GM18511 (cell line): ENCODE measurements at regions not wholly inside any gene's neighbourhood (a gene's known extent, or its start where the extent isn't known, plus 50 kb on each side); places are given as distances from the start of the nearest gene placed in this dataset.
A peak's percentile ranks its signal among the peaks of the same experiment; 100 is the strongest.

Experiments
- ATAC-seq: cut with Tn5 transposase; IDR thresholded peaks from one replicate; pipeline ENCODE4 v1.9.1; 2021; ENCODE audit warnings: mild to moderate bottlenecking, moderate library complexity; ENCODE audit not compliant: unreplicated experiment

DNA sequence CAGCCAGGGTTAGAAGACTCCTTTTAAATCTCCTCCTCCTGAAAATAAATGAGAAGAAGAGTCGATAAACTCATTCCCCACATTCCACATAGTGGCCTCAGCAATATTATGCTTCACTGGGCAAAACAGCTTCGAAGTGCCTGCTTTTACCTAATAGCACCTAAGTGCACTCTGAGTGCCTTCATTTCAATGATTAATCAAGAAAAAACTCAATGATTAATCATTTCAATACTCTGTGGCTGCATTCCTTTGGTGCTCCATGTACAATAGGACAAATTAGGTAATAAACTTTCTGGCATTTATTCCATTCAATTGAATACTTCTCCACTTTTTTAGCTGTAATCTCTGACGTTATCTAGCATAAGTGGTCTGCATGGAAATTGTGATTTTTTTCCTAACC is 174.6 kb downstream of the CCDC71L start:
- ATAC-seq, result no peak

DNA sequence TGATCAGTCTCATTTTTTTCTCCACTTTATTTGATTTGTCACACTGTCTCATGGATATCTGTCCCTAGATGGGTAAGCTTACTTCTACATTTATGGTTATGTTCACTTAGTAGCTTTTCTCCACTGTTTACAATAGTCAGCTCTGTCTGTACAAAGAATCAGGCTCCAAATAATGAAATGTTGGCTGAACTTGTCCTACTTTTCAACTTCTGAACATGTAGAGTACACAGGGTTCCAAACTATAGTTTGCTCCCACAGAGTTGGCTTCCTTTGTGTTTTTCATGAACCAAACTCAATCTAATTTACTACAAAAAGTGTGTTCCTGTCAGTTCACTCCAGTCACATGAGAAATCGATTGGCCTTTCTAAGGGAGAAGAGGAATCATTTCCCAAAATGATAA is 175.0 kb downstream of the CCDC71L start:
- no peak for ATAC-seq

DNA sequence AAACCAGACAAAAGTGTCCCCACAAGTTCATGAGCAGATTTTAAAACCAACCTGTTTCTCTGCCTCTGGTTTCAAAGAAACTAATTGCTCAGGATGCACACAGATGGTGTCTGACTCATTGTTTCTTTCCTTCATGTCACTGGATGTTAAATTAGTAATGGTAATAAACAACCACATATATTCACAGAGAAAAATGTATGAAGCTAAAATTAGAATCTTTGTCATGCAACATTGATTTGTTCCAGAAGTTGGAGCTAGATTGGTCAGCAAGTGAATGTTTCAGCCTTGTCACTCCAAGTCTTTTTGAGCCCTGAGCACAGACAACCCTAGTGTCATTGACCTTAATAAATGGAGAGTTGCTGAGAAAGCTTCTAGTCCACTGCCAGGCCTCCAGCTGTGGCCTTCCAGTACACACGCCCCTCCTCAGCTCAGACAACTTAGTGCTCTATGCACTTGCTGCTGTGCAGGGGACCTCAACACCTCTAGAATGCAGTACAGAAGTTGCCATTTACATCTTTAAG is 175.9 kb downstream of the CCDC71L start:
- ATAC-seq, result peak; percentile 45

DNA sequence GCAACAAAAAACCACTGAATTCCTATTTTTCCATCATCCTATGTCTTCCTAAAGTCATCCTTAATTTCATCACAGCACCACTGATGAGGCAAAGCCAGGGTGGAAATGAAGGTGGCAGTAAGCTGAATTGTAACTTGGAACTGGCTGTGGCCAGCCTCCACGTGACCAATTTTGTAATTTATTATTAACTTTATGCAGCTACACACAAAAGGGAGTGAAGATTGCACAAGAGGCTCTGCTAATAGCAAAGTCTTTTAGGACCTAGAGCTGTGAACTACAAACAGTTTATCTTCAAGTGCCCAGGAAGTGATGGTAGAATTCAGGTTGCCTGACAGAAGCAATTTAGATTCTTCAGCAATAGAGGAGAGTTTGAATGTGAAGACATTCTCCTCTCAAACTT is 176.4 kb downstream of the CCDC71L start:
- peak; percentile 41 for ATAC-seq

DNA sequence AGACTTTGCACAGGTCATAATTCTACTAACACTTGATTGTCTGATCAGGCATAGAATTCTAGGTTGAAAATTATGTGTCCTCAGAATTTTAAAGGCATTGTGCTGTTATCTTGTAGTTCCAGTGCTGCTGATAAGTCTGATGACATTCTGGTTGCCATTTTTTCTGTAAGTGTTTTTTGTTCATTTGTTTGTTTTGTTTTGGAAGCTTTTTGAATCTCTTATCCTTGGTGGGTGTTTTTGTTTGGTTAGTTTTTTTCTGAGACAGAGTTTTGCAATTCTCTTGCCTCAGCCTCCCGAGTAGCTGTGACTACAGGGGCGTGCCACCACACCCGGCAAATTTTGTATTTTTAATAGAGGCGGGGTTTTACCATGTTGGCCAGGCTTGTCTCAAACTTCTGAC is 178.9 kb downstream of the CCDC71L start:
- ATAC-seq, result no peak

DNA sequence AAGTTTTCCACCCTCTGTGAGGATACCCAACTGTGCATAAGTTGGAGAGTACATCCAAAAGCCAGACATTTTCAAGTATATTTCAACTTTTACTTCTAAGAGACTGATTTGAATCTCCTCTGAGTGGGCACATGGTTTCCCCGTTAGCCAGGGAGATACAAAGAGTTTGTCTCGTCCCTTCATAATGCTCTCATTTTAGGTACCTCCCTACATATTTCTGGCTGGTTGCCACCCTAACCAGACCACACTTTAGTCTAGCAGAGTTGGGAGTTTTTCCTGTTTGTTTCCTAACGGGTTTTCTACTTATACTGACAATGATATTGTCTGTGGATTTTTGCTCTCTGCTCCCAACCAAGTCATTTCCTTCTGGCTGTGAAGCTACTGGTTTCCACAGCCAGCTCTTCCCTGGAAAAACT is 180.3 kb downstream of the CCDC71L start:
- ATAC-seq, result no peak

DNA sequence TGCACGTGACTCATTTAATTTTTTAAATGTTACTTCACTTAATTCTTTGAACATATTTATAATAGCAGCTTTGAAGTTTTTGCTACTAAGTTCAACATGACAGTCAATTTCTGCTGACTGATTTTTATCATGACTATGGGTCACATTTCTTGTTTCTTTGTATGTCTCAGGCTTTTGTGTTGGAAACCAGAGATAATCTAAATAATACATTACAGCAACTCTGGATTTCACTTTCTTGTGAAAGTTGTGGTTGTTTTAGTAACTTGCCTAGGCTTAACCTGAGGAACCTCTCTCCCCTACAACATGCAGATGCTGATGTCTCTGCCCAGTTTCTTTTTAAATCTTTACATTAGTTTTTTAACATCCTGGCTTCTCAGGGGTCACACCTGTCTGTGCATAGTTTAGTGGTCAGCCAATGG is 180.8 kb downstream of the CCDC71L start:
- peak; percentile 67 for ATAC-seq

DNA sequence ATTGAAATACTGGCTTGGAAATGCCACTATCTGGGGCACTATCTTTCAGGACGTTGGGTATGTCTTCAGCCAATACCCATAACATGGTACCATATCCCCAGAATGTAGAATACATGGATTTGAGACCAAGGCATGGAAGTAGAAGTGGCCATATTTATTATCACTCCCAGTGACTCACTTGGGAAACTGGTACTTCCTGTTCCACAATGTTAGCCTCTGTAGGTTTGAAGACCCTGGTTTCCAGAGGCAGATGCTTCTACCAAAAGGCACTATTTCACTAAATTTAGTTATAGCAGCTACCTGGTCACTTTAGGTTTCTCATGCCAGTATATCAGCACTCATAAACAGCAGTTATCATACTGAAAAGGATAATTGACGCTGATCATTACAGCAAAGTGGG is 184.2 kb downstream of the CCDC71L start:
- no peak for ATAC-seq

DNA sequence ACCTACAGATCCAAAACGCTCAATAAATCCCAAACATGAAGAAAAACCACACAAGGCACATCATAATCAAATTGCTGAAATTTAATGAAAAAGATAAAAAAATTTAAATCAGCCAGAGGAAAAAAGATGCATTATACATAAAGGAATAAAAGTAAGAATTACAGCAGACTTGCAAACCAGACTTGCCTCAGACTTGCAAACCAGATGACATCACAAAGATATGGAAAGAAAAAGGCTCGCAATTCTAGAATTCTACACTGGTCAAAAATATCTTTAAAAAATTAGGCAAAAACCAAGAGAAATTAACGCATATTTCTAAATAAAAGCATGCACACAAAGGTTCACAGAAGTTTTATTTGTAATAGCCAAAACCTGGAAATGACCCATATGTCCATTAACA is 188.0 kb upstream of the NAMPT start:
- ATAC-seq, result no peak

DNA sequence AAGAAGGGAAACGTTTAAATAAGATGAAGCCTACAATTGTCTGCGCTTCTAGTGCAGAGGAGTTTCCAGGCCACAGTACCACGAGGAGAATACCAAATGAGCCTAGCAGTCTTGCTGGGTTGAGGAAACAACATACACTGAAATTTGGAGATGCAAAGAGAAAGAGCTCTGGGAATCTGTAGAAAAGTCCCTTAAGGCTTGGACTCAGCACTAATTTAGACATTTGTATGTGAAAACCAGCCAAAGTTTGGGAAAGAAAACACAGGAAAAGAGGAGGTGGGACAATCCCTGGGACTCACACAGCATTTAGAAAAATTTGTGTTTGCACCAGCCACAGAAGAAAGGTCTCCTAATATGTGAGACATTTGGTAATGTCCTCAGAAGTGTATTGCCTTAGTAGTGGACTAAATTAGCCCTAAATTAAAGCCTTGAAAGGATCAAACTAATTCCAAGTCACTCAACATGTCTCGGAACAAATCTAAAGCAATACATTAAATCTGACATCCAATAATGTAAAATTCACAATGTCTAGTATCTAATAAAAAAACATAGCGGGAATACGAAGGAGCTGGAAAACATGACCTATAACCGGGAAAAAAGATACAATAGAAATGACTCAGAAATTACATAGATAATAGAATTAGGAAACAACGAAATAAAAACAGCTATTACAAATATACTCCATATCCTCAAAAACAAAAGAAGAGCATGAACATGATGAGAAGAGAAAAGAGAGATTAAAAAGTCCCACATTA is 187.1 kb upstream of the NAMPT start:
- no peak for ATAC-seq

DNA sequence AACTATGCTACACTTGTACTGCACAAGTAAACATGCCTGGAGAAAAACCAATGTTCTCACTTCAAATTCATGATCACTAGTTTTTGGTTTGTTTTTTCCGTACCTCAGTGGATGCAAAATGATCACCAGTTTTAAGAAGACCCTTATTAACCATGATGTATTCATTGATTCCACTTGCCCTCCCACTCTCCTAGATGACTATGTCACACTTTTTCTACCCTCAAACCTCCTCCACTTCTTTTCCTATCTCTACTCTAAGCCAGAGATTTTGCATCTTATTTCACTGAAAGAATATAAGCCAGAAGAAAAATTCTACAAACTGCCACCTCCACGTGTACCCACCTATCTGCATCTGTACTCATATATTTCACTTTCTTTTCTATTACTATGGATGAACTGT is 186.2 kb upstream of the NAMPT start:
- ATAC-seq, result no peak

DNA sequence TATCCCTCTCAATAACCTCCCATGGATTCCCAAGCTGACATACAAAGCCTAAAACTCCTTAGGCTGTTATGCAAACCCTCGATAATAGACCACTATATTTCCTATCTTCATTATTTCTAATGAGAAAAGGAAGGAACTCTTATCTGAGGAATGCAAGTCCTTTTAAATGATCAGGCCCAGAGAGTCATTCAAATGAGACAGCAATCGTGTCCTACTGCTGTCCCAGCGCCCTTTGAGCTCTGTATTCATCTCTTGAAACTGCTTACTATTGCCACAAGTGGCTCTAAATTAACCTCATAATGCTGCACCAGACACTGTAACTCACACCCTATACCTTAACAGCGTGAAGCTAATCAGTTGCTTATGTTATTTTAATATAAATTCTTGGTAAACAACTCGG is 182.1 kb upstream of the NAMPT start:
- no peak for ATAC-seq

DNA sequence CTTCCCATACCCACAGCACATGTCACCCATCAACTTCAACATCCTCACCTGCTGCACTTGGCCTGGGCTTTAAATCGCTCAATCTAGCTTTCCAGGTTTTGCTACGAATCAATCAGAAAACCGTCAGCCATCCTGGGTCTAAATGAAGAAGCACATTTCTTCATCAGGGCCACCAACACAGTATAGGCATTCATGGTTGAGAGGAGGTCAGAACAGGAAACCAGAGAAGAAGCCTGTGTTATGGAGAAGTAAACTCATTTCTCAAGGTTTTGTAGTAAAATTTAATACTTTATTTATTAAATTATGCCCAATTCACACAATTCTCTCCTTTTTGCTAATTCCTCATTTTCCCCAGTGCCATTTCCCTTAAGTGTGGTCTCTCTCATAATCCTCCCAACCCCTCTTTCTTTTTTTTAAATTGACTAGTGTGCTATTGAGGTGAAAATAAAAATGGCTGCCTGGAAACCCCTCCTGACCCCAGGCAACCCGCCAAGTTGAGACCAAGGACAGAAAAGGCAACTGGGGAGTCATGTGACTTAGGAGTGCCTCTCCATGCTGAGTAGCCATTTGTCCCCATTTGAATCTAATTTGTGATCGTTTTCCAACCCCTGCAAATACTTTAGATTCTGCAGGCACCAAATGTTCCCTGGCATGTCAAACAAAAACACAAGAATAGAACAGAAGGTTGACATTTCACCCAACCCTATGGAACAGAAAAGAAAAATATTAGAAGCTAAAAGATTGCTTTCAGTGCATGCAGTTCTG is 181.1 kb upstream of the NAMPT start:
- no peak for ATAC-seq

DNA sequence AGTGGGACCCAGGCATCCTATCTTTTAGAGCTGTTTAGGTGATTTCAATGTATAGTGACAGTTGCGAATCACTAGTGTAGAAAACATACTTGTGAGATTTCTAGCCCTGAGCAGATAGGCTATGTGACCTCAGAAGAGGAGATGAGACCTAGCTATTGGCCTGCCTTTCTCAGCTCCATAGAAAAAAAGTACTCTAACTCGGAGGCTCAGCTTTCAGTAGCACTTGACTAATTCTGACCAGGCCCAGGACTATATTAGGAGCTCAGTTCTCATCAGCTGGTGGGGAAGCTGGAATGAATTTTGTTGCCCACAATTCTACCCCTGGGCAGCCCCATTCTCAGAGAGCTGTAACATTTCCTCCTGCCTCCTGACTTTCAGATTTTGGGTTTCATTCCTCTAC is 179.9 kb upstream of the NAMPT start:
- ATAC-seq, result no peak

DNA sequence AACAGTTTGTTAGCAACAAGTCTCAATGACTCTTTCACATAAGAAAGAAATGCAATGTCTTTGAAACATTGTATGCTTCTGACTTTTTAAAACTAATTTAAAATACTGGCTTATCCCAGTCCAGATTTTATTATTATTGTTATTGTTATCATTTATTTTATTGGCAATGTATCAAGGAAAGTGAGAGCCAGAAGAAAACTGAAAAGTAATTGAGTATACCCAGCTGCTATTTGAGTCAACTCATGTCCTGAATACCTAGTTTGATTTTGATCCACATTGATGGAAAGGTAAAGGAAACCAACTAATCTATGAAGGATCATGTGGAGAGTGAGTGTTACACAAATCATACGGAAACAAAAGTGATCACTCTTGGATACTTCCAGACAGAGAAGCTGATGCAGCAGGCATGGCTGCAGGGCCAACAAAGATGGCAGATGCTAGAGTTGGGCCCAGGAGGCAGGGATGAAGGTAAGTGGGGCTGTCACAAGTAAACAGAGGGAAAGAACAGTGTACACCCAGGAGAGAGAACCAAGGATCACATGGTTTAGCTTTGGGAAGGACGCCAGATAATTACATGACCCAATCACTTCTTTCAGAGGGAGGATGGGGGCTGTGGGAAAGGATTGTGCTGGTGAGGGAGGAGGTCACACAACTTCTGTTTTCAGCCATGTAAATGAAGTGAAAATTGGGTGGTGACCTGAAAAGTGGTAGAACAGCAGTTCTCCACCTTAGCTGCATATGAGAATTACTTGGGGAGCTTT is 179.2 kb upstream of the NAMPT start:
- no peak for ATAC-seq

DNA sequence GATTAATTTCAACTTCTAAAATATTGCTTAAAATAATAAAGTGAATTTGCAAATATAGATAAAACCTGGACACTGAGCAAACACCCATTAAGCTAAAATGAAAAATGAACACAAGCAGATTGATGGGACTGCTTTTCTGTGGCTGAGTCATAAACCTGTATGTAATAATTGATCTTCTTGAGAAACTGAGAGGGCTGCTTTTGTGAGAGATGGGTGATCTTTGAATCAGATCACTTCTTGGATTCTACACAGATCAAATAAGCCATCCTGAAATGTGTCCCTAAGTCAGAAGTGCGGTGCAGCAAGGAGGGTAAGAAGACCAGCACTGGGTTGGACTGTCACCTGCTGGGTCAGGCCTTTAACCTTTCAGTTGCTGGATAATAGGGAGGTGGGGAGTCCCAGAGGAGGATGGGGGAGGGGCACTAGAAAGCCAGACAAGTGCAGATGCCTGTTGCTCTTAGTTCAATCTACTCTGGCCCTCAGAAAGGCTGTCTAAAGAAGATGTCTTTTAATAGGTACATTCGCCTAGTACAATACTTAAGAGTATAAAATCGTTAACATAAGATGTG is 178.2 kb upstream of the NAMPT start:
- ATAC-seq, result no peak

DNA sequence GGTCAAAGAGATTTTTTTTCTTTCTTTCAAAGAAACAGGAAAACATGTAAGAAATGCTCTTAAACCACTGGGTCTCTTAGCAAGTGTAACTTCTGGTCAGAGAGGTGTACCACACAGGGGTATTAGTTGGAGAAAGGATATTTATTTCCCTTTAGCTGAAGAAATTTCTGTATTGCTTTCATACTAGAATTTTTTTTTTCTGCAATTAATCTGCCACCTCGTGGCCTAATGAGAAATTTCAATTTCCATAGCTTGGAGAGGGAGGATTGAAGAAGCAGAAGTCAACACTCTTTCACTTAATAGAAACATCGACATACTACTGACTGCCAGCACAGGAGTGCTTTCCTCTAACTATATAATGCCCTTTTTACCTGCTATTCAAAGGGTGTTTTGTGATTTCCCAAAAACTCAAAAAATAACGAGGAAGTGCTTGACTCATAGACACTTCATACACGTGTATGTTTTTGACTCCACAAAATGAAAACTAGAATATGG is 177.6 kb upstream of the NAMPT start:
- ATAC-seq, result no peak

DNA sequence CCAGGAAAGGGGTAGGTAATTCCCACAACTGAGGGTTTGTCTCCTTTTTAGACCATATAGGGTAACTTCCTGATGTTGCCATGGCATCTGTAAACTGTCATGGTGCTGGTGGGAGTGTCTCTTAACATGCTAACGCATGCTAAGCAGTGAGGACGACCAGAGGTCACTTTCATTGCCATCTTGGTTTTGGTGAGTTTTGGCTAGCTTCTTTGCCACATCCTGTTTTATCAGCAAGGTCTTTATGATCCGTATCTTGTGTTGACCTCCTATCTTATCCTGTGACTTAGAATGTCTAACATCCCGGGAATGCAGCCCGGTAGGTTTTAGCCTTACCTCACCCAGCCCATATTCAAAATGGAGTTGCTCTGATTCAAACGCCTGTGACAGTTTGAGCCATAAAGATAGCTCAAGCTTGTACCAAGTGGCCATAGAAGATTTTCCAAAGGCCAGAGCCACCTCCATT is 176.0 kb upstream of the NAMPT start:
- ATAC-seq, result no peak

DNA sequence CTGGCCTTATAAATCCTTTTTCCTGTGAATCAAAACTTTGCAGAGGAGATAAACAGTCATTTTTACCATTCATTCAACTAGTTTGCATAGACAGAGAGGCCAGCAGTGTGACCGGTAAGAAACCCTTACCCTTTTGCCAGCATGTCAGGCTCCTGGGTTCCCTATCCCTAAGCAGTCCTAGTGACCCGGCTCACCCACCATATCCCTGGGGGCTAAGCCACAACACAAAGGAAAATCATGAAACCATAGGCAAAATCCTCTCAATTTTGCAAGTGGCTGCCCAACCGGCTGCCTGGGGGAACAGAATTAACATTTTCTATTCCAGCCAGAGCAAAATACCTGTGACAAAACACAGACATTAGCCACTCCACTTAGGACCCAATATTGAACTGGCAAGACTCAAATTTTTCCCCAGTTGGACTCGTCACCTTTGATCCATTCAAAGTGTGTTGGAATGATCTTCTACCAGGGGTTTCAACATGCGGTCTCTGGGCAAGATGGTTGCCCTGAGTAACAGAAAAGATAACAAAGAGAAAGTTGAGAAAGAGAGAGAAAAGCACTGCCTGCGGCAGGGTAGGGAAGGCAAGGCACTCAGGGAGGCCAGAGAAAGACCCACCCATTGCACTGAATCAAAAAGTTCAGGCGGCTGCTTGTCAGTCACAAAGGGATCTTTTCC is 174.8 kb upstream of the NAMPT start:
- ATAC-seq, result no peak

DNA sequence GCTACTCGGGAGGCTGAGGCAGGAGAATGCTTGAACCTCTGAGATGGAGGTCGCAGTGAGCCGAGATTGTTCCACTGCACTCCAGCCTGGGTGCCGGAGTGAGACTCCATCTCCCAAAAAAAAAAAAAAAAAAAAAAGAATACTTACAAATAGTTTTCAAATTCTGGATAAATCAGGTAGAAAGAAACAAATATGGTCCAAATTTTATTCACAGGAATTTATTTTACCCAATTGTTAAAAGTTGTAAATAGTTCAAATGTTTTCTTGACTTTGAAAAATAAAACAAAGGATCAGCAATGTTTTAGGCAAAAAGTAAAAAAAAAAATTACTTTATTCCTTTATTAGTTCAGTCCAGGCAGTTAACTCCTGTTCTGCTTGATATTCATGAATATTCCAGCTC is 172.9 kb upstream of the NAMPT start:
- no peak for ATAC-seq
